Caco-2 (cell line): ENCODE measurements at regions not wholly inside any gene's neighbourhood (a gene's known extent, or its start where the extent isn't known, plus 50 kb on each side); places are given as distances from the start of the nearest gene placed in this dataset.

Experiments
- BruUV-seq: library from RNA; stranded (reverse); fragments of 400-500 nt; replicated peaks from 2 replicates; lab custom pipeline; 2021; lab: Mats Ljungman, UMichigan
- CTCF ChIA-PET: fragments of 300-600 bp; sonication (Branson Sonifier 250); formaldehyde crosslinking; loops from one replicate; lab custom pipeline; 2022; ENCODE audit warnings: antibody characterized with exemption; lab: Charles Lee
- POLR2A ChIA-PET: fragments of 300-600 bp; sonication (Branson Sonifier 250); formaldehyde crosslinking; loops from one replicate; lab custom pipeline; 2022; ENCODE audit warnings: antibody characterized with exemption; lab: Charles Lee
- DNase-seq, 2 experiments: peaks; one replicate each; pipeline versions ENCODE4 v3.0.0 to v3.0.0-alpha.2; 2020 to 2022
- H3K27me3 ChIP-seq: replicated peaks from 2 replicates; pipeline ENCODE4 v1.6.0; 2011; ENCODE audit warnings: low read length; ENCODE audit not compliant: control insufficient read depth, insufficient read depth
- H3K36me3 ChIP-seq: 2 replicates; pipeline ENCODE4 v1.5.1; 2011; ENCODE audit warnings: low read length; ENCODE audit not compliant: control insufficient read depth, insufficient read depth
- H3K4me1 ChIP-seq: fragments of 250-450 bp; sonication (Bioruptor Pico); 2 replicates; pipeline ENCODE4 v1.5.1; 2020; ENCODE audit warnings: mild to moderate bottlenecking
- H3K4me3 ChIP-seq: 2 replicates; pipeline ENCODE4 v1.5.1; 2011; ENCODE audit warnings: low read depth, mild to moderate bottlenecking, control low read depth, low read length
- H3K9me3 ChIP-seq: fragments of 250-450 bp; sonication (Bioruptor Pico); 2 replicates; pipeline ENCODE4 v1.5.1; 2020; ENCODE audit warnings: mild to moderate bottlenecking, moderate library complexity
- H3K27ac Mint-ChIP-seq: one replicate; pipeline ENCODE4 v1.8.0; 2022; ENCODE audit warnings: mixed read lengths; ENCODE audit not compliant: unreplicated experiment
- H3K27me3 Mint-ChIP-seq: one replicate; pipeline ENCODE4 v1.8.0; 2022; ENCODE audit warnings: mixed read lengths; ENCODE audit not compliant: insufficient read depth, unreplicated experiment
- H3K36me3 Mint-ChIP-seq: one replicate; pipeline ENCODE4 v1.8.0; 2022; ENCODE audit warnings: mild to moderate bottlenecking, mixed read lengths; ENCODE audit not compliant: insufficient read depth, unreplicated experiment
- H3K4me1 Mint-ChIP-seq: one replicate; pipeline ENCODE4 v1.8.0; 2022; ENCODE audit warnings: low read depth, mixed read lengths; ENCODE audit not compliant: unreplicated experiment
- H3K4me3 Mint-ChIP-seq: one replicate; pipeline ENCODE4 v1.8.0; 2022; ENCODE audit warnings: mild to moderate bottlenecking, moderate library complexity, mixed read lengths; ENCODE audit not compliant: unreplicated experiment
- H3K9me3 Mint-ChIP-seq: one replicate; pipeline ENCODE4 v1.8.0; 2022; ENCODE audit warnings: mixed read lengths; ENCODE audit not compliant: unreplicated experiment
- intact Hi-C: fragments of 100-400 bp; cut with micrococcal nuclease; formaldehyde crosslinking; loops from one replicate; pipeline ENCODE4 v1.10.0; 2022; ENCODE audit not compliant: unreplicated experiment
- TF ChIP-seq, protein P1 (sequence below), 2 experiments: fragments of 200-600 bp in 1 of 2; IDR thresholded peaks; 1 replicate in 1 of 2; 2 replicates in 1 of 2; pipeline versions ENCODE4 v1.5.1 to v1.8.0; 2011 to 2022; ENCODE audit warnings: antibody characterized with exemption in 1 of 2, control low read depth in 1 of 2, inconsistent platforms in 1 of 2, low read depth in 1 of 2, low read length in 1 of 2, mild to moderate bottlenecking in 1 of 2, moderate library complexity in 1 of 2; ENCODE audit not compliant: insufficient read depth in 1 of 2, severe bottlenecking in 1 of 2, unreplicated experiment in 1 of 2

DNA sequence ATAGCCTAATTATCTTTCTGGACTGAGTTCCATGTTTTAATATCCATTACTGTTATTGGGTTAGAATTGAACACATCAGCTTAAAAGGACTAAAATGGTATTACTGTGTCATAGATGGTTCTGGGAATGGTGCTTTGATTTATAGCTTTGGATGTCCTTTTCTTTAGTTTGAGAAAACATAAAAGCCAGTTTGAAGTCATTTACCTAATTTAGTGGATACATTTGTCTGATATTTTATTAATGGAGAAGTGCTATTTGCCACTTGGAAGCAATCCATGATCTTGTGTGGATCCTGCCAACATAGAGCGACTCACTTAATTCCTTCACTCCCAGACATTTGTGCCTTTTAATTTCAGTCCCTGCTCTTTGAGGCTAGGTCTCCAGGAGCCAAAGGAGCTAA lies 212.4 kb upstream of the PACRGL start:
- Mint-ChIP-seq H3K4me3 (no peak overlapping the region), H3K27ac (no peak overlapping the region), H3K4me1 (no peaks in the 10 kb centered on the region), H3K27me3 (peaks cover 3% of the 10 kb centered on the region), H3K9me3 (no peaks in the 10 kb centered on the region), H3K36me3 (no peaks in the 10 kb centered on the region)
- no peak for DNase-seq
- ChIA-PET CTCF (no interaction called here), POLR2A (no interaction called here)
- no TSS peak for BruUV-seq
- TF ChIP-seq, protein P1, sequence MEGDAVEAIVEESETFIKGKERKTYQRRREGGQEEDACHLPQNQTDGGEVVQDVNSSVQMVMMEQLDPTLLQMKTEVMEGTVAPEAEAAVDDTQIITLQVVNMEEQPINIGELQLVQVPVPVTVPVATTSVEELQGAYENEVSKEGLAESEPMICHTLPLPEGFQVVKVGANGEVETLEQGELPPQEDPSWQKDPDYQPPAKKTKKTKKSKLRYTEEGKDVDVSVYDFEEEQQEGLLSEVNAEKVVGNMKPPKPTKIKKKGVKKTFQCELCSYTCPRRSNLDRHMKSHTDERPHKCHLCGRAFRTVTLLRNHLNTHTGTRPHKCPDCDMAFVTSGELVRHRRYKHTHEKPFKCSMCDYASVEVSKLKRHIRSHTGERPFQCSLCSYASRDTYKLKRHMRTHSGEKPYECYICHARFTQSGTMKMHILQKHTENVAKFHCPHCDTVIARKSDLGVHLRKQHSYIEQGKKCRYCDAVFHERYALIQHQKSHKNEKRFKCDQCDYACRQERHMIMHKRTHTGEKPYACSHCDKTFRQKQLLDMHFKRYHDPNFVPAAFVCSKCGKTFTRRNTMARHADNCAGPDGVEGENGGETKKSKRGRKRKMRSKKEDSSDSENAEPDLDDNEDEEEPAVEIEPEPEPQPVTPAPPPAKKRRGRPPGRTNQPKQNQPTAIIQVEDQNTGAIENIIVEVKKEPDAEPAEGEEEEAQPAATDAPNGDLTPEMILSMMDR (IDR thresholded peaks at IDR 0.05; ENCODE audit: insufficient read depth in 1 of 2, low read depth in 1 of 2, low read length in 1 of 2, severe bottlenecking in 1 of 2, unreplicated experiment in 1 of 2) = no peak
- no peaks in the 10 kb centered on the region for H3K4me1 ChIP-seq
- no peaks in the 10 kb centered on the region for H3K36me3 ChIP-seq
- H3K4me3 ChIP-seq = no peak overlapping the region
- no peaks in the 10 kb centered on the region for H3K9me3 ChIP-seq
- no peaks in the 10 kb centered on the region for H3K27me3 ChIP-seq
- intact Hi-C loops = no loop called here

DNA sequence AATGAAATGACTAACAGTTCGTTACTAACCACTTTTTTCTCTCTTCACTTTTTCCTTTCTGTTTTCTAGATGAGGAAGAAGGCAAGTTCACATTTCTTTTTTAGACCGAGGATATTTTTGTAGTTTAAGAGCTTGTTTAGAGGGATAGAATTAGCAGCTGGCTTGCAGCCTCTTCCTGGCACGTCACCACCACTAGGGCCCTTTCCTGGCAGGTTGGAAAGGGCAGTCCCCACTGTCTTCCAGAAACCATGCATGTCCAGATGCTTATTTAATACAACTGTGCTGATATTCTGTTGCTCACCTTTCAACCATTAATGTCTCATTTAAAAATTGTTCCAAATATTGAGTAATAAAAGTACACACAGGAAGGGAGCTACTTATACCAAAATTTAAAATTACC lies 209.5 kb upstream of the PACRGL start:
- BruUV-seq = no TSS peak
- Histone ChIP-seq H3K4me3 (no peak overlapping the region), H3K36me3 (no peaks in the 10 kb centered on the region), H3K4me1 (no peaks in the 10 kb centered on the region), H3K27me3 (no peaks in the 10 kb centered on the region), H3K9me3 (no peaks in the 10 kb centered on the region)
- no peak overlapping the region for H3K27ac Mint-ChIP-seq
- peaks cover 11% of the 10 kb centered on the region for H3K27me3 Mint-ChIP-seq
- no peaks in the 10 kb centered on the region for H3K9me3 Mint-ChIP-seq
- no peaks in the 10 kb centered on the region for H3K36me3 Mint-ChIP-seq
- TF ChIP-seq, protein P1 (IDR thresholded peaks at IDR 0.05; ENCODE audit: insufficient read depth in 1 of 2, low read depth in 1 of 2, low read length in 1 of 2, severe bottlenecking in 1 of 2, unreplicated experiment in 1 of 2) = no peak
- POLR2A ChIA-PET = no interaction called here
- H3K4me3 Mint-ChIP-seq = no peak overlapping the region
- CTCF ChIA-PET = no interaction called here
- H3K4me1 Mint-ChIP-seq = no peaks in the 10 kb centered on the region
- no peak for DNase-seq
- intact Hi-C loops = no loop called here

DNA sequence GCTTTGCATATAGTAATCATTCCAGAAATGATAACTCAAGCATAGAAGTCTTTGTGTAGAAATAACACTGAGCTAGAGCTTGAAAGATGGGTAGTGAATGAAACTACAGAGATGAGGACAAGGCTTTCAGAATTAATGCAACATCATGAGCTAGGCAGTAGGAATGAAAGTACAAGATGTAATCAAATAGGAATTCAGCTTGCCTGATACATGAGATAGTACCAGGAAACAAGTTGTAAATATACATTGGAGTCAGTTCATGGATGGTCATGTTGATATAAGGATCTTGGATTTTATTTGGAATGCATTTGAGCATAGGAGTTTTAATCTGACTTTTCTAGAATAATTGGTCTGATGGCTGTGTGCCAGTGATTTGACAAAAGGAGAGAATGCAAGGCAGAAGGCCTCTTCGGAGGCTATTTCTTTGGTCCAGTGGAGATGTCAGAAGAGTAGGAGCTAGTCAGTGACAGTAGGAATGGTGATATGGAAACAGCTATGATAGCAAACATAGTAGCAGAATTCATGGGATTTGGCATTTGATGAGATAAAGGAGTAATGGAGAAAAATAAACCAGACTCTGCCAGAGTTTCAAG lies 206.4 kb upstream of the PACRGL start:
- no TSS peak for BruUV-seq
- Mint-ChIP-seq H3K27ac (no peak overlapping the region), H3K4me1 (no peaks in the 10 kb centered on the region), H3K27me3 (peaks cover 11% of the 10 kb centered on the region), H3K9me3 (no peaks in the 10 kb centered on the region), H3K36me3 (no peaks in the 10 kb centered on the region), H3K4me3 (no peak overlapping the region)
- no peak for DNase-seq
- TF ChIP-seq, protein P1 (IDR thresholded peaks at IDR 0.05; ENCODE audit: insufficient read depth in 1 of 2, low read depth in 1 of 2, low read length in 1 of 2, severe bottlenecking in 1 of 2, unreplicated experiment in 1 of 2) = no peak
- ChIA-PET POLR2A (no interaction called here), CTCF (no interaction called here)
- no peaks in the 10 kb centered on the region for H3K27me3 ChIP-seq
- H3K4me3 ChIP-seq = no peak overlapping the region
- H3K36me3 ChIP-seq = no peaks in the 10 kb centered on the region
- H3K9me3 ChIP-seq = no peaks in the 10 kb centered on the region
- no peaks in the 10 kb centered on the region for H3K4me1 ChIP-seq
- intact Hi-C loops = no loop called here
